SW 1271 (cell line): ENCODE measurements at regions not wholly inside any gene's neighbourhood (a gene's known extent, or its start where the extent isn't known, plus 50 kb on each side); places are given as distances from the start of the nearest gene placed in this dataset.
A peak's percentile ranks its signal among the peaks of the same experiment; 100 is the strongest.
"Not testable (repeated sequence)": the region's sequence is repeated elsewhere in the genome, so short reads cannot be mapped to it uniquely, and the experiment has no call there.

ENCODE experiments used
- DNase-seq, 2 experiments: peaks; one replicate each; lab custom pipeline; 2025; lab: John Stamatoyannopoulos, UW

DNA sequence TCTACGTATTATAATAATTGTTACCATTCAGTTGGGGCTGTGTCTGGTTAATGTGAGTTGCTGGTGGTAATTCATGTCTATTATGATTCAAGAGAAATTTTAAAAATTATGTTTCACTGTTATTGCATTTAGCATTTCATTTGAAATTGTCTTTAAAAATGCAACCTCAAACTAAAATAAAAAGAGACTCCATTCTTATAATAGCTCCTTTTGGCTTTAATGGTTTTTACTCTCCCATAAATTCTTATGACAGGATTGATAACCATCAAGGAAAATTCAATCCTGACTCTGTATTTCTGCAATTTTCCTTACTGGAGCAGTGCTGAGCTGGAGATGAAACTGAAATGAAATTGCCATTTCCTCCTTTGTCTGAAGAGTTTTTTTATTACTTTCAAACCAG lies 262.7 kb downstream of the REEP3 start:
- no peak for DNase-seq

DNA sequence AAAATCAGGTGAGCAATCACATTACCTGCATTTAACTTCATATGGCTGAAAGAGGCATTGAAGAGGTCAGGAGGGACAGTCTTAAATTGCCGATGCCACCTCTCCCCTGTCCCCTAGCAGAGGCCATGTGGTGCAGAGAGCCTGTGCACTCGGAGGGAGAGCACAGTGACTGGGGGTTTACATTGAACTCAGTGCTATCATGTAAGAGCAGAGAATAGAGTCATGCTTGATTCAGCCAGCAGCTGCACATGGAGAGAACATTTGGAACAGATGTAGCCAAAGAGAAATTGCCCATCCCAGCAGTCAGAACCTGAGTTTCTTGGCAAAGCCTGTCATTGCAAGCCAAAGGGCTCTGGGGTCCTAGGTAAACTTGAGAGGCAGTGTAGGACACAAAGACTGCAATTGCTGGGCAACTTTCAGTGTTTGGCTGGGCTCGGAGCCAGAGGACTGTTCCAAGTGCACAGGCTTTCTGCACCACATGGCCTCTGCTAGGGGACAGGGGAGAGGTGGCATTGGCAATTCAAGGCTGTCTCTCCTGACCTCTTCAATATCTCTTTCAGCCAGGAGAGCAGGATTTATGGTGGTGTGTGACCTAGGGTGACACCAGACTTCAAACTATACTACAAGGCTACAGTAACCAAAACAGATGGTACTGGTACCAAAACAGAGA lies 267.1 kb downstream of the REEP3 start:
- no peak for DNase-seq

DNA sequence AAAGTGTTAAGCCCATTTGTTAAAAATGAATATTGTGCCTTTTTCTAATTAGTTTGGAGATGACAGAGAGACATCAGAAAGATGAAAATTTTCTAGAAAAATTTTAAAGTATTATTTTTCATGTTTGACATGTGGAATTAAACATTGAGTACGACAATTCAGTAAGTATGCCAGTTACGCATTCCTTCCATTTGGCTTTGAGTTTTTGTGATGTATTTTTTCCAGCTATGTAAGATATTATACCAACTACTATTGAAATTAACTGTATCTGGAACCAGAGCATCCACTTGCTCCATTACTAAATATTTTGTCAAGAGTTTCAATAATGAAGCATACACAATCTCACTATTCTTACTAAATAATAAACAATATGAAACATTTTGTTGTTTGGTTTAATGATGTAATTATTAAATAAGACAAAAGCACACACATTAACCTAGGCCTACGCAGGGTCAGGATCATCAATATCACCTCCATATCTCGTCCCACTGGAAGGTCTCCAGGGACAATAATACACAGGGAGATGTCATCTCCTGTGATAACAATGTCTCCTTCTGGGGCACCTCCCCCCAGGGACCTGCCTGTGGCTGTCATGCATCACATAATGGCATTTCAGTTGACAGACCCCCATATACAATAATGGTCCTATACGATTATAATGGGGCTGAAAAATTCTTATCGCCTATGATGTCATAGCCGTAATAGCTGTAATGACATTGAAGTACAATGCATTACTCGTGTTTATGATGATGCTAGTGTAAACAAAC lies 274.1 kb downstream of the REEP3 start:
- DNase-seq = no peak

DNA sequence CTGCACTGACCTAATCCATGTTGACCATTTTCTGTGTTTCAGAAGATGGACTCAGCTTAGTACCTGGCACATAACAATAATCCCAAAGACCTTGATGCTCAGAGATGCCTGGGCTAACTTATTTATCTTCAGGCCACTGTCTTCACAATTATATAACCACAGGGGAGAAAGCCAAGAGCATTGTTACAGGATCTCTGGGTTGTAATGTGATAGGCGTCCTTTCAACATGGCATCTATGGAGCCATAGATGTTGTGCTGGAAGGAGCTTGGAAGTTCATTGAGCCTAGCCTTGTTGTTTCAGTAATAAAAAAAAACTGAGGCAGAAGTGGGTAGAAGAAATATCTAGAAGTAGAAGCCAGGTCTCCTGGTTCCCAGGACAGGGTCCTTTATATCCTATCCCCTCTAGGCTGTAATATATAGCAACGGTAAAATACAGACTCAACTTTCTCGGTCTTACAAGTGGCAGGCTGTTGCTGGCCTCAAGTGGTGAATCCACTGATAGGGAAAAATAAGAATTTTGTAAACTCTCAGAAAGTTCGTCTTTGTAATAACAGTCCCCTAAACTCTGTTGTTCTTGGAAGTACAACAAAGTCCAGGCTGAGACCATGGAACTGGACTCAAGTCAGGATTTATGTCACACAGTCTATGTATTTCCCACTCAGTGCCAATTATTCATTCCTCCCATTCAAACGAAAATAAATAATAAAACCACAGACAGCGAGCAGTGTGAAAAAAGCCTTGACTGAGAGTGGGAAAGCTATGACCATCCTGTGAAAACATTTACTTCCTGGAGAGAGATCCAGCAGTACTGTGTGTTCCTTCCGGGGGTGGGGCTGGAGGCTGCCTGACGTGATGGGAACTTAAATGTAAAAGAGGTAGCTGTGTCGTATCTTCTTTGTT lies 277.6 kb downstream of the REEP3 start:
- DNase-seq = peak in 1 of 2 experiments; percentile 2

DNA sequence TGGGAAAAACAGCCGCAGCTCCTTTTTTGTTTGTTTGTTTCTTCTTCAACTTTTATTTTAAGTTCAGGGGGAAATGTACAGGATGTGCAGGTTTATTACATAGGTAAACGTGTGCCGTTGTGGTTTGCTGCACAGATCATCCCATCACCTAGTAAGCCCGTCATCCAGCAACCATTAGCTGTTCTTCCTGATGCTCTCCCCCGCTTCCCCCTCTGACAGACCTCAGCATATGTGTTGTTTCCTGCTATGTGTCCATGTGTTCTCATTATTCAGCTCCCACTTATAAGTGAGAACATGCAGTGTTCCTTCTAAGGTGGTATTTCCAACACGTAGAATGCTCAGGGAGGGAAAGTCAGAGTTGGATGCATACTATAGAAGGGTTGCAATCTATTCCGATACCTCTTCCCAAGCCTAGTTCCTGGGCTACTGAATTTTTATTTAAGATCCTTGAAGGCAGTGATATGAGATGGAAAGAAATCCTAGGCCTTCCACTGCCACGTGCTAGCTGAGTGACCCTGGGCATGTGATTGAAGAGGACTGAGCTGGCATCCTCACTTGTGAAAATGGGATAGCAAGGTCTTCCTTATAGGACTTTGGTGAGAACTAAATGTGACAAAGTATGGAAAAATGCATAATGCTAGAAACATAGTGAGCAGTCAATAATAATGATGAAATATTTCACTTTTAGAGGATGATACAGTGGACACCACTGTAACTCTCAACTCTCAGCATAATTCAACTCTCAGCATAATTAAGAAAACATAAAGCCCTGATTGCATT lies 278.5 kb downstream of the REEP3 start:
- DNase-seq = no peak

DNA sequence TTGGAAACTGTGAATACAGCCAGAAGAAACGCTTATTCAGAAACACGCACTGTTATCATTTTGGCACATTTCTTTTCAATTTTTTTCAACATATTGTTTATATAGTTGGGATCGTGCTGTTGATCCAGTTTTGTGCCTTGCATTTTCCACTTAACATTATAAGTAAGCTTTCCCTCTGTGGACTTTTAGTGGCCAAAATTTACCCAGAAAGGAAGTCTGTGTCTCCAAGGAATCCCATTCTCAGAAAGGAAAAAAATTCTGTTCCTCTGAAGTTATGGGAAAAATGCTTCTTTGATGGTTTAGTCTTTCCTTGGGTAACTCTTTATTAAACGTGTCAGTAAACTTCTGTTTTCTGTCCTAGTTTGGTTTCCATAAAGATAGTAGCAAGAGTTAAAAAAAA lies 280.0 kb downstream of the REEP3 start:
- DNase-seq = no peak

DNA sequence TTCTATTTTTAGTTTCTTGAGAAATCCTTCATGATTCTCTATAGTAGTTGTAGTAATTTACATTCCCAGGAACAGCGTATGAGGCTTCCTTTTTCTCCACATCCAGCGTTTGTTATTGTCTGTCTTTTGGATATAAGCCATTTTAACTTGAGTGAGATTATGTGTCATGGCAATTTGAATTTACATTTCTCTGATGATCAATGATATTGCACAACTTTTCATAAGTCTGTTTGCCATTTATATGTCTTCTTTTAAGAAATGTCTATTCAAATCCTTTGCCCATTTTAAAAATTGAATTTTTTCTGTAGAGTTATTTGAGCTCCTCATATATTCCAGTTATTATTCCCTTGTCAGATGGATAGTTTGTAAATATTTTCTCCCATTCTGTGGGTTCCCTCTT lies 285.1 kb downstream of the REEP3 start:
- no peak for DNase-seq

DNA sequence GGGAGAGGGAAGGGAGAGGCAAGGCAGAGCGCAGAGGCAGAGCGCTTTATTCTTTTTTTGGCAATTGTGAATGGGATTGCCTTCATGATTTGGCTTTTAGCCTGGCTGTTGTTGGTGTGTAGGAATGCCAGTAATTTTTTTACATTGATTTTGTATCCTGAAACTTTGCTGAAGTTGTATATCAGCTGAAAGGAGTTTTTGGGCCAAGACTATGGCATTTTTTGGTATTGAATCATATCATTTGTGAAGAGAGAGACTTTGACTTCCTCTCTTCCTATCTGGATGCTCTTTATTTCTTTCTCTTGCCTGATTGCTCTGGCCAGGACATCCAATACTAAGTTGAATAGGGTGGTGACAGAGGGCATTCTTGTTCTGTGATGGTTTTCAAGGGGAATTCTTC lies 291.3 kb downstream of the REEP3 start:
- no peak for DNase-seq

DNA sequence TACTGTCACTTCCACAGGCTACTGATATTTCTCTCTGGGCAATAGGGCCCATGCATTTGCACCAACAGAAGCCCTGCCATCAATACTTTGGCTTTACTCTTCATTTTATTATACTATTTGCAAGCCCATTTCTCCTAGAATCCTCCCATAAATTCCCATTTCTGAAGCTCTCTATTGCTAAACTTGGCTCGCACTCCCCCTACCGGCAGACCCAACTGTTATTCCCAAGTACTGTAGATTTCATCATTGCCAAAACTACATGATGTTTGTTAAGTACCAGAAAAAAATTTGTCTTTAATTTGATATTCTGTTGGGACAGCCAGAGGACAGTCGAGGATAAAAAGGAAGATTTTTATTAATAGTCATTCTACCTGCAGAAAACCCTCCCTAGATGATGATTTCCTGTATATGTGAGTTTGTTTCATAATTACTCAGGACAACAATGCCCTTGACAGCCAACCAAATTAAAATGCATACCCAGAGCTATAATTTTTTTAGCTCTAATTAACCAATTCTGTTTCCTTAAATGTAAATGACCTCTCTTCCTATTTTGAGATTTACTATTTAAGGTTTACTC lies 298.6 kb downstream of the REEP3 start:
- DNase-seq = peak in 1 of 2 experiments; percentile 32

DNA sequence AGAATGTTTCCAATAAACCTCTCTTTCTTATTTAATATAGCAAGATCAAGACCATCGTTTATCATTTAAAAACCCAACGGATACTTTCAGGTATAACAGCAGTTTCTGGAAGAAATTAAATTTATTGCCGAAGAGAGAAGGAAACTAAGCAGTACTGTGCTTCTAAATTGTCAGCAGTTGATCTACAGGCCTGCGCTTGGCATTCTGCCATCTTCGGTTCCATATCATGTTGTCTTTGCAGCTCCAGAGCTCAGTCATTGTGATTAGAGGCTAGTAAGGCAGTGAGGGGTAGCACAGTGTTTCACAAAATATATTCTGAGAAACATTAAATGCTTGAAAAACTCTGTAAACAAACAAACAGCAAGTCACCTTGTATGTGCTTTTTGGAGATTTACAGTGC lies 301.3 kb downstream of the REEP3 start:
- DNase-seq = no peak

DNA sequence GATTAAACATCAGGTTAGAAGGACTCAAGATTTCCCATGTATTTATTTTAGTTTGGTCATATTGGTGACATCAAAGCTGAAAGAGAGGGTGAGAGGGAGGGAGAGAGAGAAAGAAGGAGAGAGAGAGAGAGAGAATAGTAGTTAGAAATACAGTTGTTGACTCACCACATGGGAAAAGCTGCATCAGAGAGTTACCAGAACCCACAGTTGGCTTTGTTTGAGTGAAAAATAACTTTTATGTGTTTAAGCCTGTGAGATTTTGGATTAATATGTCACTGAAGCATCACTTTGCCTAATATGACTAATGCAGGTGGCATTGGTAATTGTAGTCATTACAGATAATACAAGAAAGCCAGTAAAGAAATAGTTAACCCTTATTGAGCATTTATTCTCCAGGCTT lies 303.9 kb downstream of the REEP3 start:
- no peak for DNase-seq

DNA sequence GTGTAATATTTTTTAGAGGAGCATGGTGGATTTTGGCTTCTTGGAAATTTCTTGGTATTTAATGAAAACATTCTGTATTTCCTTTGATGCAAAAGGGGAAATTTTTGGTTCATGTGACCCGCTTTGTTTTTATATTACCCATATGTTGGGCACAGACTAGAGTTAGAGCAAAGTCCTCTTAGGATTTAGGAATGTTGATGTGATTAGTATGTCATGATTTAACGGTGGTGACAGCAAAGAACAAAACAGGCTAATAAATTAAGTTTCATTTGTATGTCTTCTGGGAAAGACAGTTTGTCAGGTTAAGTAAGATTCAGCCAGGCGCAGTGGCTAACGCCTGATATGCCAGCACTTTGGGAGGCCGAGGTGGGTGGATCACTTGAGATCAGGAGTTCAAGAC lies 304.6 kb downstream of the REEP3 start:
- DNase-seq = no peak

DNA sequence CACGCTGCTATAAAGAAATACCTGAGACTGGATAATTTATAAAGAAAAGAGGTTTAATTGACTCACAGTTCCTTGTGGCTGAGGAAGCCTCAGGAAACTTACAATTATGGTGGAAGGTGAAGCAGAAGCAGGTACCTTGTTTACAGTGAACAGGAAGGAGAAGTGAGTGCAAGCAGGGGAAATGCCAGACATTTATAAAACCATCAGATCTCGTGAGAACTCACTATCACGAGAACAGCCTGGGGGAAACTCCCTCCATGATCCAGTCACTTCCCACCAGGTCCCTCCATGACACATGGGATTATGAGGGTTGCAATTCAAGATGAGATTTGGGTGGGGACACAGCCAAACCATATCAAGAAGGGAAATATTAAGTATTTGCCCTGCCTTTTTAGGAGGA lies 305.8 kb downstream of the REEP3 start:
- not testable (repeated sequence) for DNase-seq

DNA sequence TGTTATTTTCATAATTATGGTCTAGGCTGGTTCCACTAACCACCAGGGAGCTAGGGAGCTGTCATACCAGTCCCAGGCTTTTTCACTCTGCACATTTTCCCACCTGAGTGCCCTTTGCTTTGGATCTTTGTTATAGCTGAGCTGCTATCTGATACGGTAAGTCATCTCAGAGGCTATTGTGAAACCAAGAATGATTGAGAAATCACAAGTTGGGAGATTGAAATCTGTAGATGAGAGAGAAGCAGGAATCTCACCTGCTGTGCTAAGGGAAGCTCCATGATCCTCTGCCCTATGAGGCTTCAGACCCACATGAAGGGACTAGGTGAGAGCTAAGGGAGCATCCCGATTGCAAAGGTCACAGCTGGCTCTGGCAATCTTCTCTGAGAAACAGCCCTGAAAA lies 307.8 kb downstream of the REEP3 start:
- DNase-seq = no peak

DNA sequence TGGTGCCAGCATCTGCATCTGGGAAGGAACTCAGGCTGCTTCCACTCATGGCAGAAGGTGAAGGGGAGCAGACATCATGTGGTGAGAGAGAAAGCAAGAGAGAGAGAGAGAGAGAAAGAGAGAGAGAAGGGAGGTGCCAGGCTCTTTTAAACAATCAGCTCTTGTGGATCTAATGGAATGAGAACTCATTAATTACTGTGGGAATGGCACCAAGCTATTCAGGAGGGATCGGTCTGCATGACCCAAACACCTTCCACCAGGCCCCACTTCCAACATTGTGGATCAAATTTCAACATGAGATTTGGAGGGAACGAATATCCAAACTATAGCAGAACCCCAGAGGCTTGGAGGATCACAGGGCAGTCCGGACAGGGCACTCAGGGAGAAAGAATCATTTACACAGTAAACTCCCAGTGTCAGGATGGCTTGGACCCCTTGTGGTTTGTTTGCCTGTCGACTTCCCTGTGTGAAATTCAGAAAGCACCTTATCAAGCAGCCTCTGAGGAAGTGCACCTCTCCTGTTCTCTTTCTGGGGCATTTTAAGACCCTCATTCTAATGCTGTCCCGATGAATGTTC lies 308.5 kb downstream of the REEP3 start:
- no peak for DNase-seq

DNA sequence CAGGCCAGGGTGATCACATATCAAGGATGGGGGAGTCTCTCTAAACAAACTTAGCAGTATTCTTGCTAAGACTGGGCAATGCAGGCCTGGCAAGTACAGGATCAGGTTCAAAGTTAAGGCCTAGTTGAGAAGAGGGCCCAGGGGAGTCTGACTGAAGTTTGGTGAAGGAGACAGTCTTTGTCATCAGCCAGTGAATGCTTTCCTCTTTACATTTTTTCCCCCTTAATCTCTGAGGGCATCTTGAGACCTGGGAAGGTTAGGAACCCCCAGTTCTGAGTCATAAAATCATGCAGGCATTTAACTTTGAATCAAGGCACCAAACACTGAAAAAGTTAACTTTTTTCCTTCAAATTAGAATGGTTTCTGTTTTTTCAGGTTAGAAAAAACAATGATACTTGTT lies 311.5 kb downstream of the REEP3 start:
- DNase-seq = no peak

DNA sequence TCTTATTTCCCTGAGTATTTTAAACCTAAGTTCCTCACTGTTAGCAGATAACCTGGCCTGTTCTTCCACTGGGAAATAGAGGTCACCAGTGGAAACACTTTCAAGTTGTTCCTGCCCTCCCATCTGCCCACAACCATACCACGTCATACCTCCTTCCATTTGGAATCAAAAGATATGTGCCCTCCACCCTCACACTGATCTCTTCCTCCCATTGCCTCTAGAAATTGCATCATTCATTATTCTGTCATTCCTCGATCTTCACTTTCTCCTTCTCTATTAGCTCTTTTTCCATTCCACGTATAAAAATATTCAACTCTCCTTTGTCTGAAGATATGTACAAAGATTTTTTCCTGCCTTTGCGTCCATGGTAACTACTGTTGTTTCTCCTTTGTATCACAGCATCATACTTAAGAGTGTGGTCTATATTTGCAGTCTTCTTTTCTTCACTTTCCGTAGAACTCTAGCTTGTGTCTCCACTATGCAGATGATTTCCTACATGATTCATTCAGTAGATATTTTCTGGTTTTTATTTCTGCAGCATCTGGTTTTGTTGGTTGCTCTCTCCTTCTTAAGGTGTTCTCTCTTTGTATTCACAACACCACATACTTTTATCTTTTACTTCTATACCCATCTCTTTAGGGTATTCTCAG lies 312.3 kb downstream of the REEP3 start:
- DNase-seq = no peak

DNA sequence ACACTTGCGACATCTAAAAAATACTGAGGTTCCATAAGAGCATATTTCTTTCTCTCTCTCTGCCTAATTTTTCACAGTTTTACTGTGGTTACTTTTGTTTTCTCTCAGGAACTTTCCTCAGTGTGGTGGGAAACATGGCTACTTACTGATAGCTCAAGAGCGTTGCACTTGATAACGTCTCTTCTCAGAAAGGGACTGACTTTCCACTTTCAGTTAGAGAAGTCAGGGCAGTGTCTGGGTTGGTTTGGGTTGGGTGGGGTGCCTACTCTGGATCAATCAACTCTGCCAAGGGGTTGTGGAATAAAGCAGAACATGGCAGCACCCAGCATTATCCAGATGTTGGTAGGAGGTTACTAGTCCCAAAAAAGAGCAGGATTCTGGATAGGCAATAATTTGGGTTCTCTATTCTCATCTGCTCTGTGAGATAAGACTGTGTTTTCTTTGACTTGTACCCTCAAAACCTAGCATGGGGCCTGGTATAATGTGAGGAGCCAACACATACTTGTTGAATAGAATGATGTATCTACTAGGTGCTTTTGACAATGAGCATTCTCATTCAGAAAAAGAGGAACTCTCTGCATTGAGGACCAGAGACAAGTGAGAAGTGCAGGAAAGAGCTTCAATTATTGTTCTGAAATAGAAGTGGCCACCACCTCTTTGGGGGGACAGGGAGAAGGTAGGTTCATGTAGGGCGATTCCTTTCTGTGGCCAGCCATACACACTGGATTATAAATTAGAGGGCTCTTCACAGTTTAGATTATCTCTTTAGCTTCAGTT lies 315.7 kb downstream of the REEP3 start:
- DNase-seq = no peak

DNA sequence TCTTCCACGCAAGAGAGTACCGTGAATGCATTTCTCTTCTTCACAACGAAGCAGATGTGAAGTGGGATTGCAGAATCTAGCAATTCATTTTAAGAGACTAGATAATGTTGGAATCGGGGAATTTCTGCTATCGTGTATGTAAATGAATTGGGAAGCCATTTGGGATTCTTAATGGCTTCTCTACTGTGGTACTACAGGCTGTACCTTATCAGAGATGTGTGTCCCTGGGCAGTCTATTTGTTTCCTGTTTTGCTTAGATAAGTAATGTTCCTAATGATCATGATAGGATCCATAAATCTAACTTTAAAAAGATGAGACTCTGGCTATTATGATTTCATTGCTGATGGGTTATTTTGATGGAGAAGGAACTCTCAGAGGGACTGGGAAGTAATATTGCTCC lies 320.6 kb downstream of the REEP3 start:
- no peak for DNase-seq

DNA sequence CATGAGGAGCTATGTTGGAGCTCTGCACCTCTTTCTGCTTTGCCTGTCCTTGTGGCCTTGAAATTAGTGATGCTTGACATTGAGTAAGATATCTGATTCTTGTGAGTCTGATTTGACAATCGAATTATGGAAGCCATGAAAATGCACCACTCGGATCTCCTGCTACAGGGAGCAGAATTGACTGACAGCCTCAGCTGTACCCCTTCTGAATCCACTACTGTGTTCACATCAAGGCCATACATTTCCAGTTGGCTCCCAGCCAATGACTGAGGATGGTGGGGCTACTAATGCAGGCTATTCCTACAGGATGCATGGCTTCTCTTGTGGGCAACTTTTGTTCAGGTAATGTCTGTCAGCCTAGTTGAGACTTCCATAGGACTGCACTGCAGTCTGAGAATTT lies 321.9 kb downstream of the REEP3 start:
- no peak for DNase-seq
